Mesenchymal stem cell (in vitro differentiated cells and primary cell): ENCODE measurements at regions not wholly inside any gene's neighbourhood (a gene's known extent, or its start where the extent isn't known, plus 50 kb on each side); places are given as distances from the start of the nearest gene placed in this dataset.

Experiments used
- DNase-seq: peaks from one replicate; pipeline ENCODE4 v3.0.0-alpha.2; 2013
- H2AFZ ChIP-seq: one replicate; pipeline ENCODE4 v1.6.1; 2013; ENCODE audit warnings: low read depth, mild to moderate bottlenecking, control low read depth, inconsistent platforms, low read length, moderate library complexity
- H2AK5ac ChIP-seq: 2 replicates; pipeline ENCODE4 v1.6.1; 2013; ENCODE audit warnings: low read length, moderate library complexity, mild to moderate bottlenecking, inconsistent platforms; ENCODE audit not compliant: severe bottlenecking
- H2BK120ac ChIP-seq: one replicate; pipeline ENCODE4 v1.6.1; 2013; ENCODE audit warnings: low read depth, mild to moderate bottlenecking, inconsistent platforms, low read length, moderate library complexity
- H2BK12ac ChIP-seq, 2 experiments: one replicate each; pipeline ENCODE4 v1.6.1; 2013; ENCODE audit warnings: inconsistent platforms in 2 of 2, low read length in 2 of 2, mild to moderate bottlenecking in 2 of 2, moderate library complexity in 2 of 2, control low read depth in 1 of 2
- H2BK15ac ChIP-seq: one replicate; pipeline ENCODE4 v1.6.1; 2013; ENCODE audit warnings: mild to moderate bottlenecking, low read depth, inconsistent platforms; ENCODE audit not compliant: poor library complexity, severe bottlenecking
- H2BK5ac ChIP-seq: 2 replicates; pipeline ENCODE4 v1.6.1; 2013; ENCODE audit warnings: low read depth, mild to moderate bottlenecking, low read length, control low read depth, inconsistent platforms; ENCODE audit not compliant: poor library complexity, severe bottlenecking
- H3K14ac ChIP-seq, 2 experiments: one replicate each; pipeline ENCODE4 v1.6.1; 2013; ENCODE audit warnings: inconsistent platforms in 2 of 2, low read length in 2 of 2, control low read depth in 1 of 2, mild to moderate bottlenecking in 1 of 2, moderate library complexity in 1 of 2
- H3K18ac ChIP-seq, 2 experiments: one replicate each; pipeline ENCODE4 v1.6.1; 2013; ENCODE audit warnings: inconsistent platforms in 2 of 2, low read length in 2 of 2, control low read depth in 1 of 2, low read depth in 1 of 2, mild to moderate bottlenecking in 1 of 2
- H3K23ac ChIP-seq, 2 experiments: one replicate each; pipeline ENCODE4 v1.6.1; 2013; ENCODE audit warnings: inconsistent platforms in 2 of 2, low read length in 2 of 2, mild to moderate bottlenecking in 2 of 2, moderate library complexity in 2 of 2, control low read depth in 1 of 2
- H3K27ac ChIP-seq: 2 replicates; pipeline ENCODE4 v1.5.1; 2013; ENCODE audit warnings: mild to moderate bottlenecking, moderate library complexity, low read length, control low read depth, inconsistent platforms; ENCODE audit not compliant: poor library complexity, severe bottlenecking
- H3K27me3 ChIP-seq, 2 experiments: 2 replicates each; pipeline versions ENCODE4 v1.6.1 to v1.7.0; 2013; ENCODE audit warnings: low read length in 2 of 2, mild to moderate bottlenecking in 2 of 2, moderate library complexity in 2 of 2, control low read depth in 1 of 2, inconsistent platforms in 1 of 2; ENCODE audit not compliant: control insufficient read depth in 1 of 2, insufficient read depth in 1 of 2
- H3K36me3 ChIP-seq, 2 experiments: 2 replicates each; pipeline versions ENCODE4 v1.6.1 to v1.7.0; 2013; ENCODE audit warnings: low read length in 2 of 2, control low read depth in 1 of 2, inconsistent platforms in 1 of 2, low read depth in 1 of 2, mild to moderate bottlenecking in 1 of 2; ENCODE audit not compliant: insufficient read depth in 2 of 2, control insufficient read depth in 1 of 2
- H3K4ac ChIP-seq, 2 experiments: one replicate each; pipeline ENCODE4 v1.6.1; 2013; ENCODE audit warnings: inconsistent platforms in 2 of 2, low read length in 2 of 2, mild to moderate bottlenecking in 2 of 2, moderate library complexity in 2 of 2, control low read depth in 1 of 2, low read depth in 1 of 2
- H3K4me1 ChIP-seq: 2 replicates; pipeline ENCODE4 v1.6.1; 2013; ENCODE audit warnings: low read depth, low read length, control low read depth; ENCODE audit not compliant: control insufficient read depth, insufficient read depth
- H3K4me2 ChIP-seq: 2 replicates; pipeline ENCODE4 v1.6.1; 2013; ENCODE audit warnings: low read length, mild to moderate bottlenecking, inconsistent platforms; ENCODE audit not compliant: poor library complexity, severe bottlenecking
- H3K4me3 ChIP-seq, 2 experiments: 2 replicates each; pipeline versions ENCODE4 v1.5.1 to v1.7.0; 2013; ENCODE audit warnings: low read length in 2 of 2, mild to moderate bottlenecking in 2 of 2, control low read depth in 1 of 2, low read depth in 1 of 2; ENCODE audit not compliant: insufficient read depth in 1 of 2
- H3K79me1 ChIP-seq: replicated peaks from 2 replicates; pipeline ENCODE4 v1.6.1; 2013; ENCODE audit warnings: mild to moderate bottlenecking, control low read depth, low read length, inconsistent platforms; ENCODE audit not compliant: poor library complexity, severe bottlenecking
- H3K9ac ChIP-seq: 2 replicates; pipeline ENCODE4 v1.7.0; 2013; ENCODE audit warnings: mild to moderate bottlenecking, low read length, moderate library complexity
- H3K9me3 ChIP-seq: 2 replicates; pipeline ENCODE4 v1.7.0; 2013; ENCODE audit warnings: mild to moderate bottlenecking, low read length; ENCODE audit not compliant: control insufficient read depth
- H4K8ac ChIP-seq: one replicate; pipeline ENCODE4 v1.6.1; 2013; ENCODE audit warnings: inconsistent platforms, mild to moderate bottlenecking, low read length, moderate library complexity
- H4K91ac ChIP-seq: one replicate; pipeline ENCODE4 v1.6.1; 2013; ENCODE audit warnings: mild to moderate bottlenecking, low read length, inconsistent platforms
- WGBS: methylation state at CpG from one replicate; pipeline ENCODE4 v1.1.7; 2013; ENCODE audit warnings: mixed read lengths; 5-methylcytosine and 5-hydroxymethylcytosine counted together

DNA sequence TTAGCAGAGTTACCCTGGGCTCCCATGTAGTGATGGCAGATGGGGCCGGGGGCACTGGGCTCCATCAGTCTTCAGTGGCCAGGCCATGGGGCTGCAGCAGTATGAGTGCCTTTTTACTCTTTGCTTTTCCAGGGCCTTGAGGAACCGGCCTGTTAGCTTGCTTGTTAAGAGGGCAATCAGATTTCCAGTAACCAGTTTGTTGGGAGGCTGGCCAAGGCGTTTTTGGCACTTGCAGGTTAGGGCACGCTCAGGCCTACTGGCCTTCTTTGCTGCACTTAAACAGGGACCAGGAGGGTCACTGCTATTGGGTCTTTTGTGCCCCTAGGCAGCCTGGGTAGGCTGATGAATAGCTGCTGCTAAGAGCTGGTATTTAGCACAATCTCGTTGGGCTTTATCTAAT, 415.4 kb upstream of the USP9Y start:
- Histone ChIP-seq H3K27ac (no peak overlapping the region), H2AFZ (no peak overlapping the region), H3K79me1 (no peaks in the 10 kb centered on the region), H3K4me1 (no peaks in the 10 kb centered on the region), H3K27me3 (no peaks in the 10 kb centered on the region), H2BK15ac (no peak overlapping the region), H2AK5ac (no peak overlapping the region), H2BK120ac (no peak overlapping the region), H4K91ac (no peak overlapping the region), H3K18ac (no peak overlapping the region), H3K4ac (no peak overlapping the region), H3K9me3 (no peaks in the 10 kb centered on the region), H3K4me2 (no peak overlapping the region), H2BK12ac (no peak overlapping the region), H3K14ac (no peak overlapping the region), H3K36me3 (no peaks in the 10 kb centered on the region), H3K23ac (no peak overlapping the region), H2BK5ac (no peak overlapping the region), H4K8ac (no peak overlapping the region), H3K9ac (no peak overlapping the region), H3K4me3 (no peak overlapping the region)
- 50% methylated on average over 5 of the region's 5 CpGs for WGBS
- DNase-seq = no peak

DNA sequence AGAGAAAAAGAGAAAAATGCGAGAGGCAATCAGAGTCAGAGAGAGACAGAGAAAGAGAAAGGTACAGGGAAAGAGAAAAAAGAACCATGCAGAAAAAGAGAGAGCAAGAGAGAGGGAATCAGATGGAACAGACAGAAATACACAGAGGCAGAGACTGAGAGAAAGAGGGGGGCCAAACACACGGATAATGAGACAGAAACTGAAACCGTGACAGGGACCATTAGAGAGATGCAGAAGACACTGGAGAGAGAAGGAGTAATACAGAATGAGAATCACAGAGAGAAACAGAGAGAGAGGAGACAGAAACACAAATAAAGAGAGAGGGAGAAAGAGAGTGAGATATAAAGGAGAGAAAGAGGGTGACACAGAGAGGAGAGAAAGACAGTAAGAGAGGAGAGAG, 412.1 kb upstream of the USP9Y start:
- no peak overlapping the region for H3K18ac ChIP-seq

DNA sequence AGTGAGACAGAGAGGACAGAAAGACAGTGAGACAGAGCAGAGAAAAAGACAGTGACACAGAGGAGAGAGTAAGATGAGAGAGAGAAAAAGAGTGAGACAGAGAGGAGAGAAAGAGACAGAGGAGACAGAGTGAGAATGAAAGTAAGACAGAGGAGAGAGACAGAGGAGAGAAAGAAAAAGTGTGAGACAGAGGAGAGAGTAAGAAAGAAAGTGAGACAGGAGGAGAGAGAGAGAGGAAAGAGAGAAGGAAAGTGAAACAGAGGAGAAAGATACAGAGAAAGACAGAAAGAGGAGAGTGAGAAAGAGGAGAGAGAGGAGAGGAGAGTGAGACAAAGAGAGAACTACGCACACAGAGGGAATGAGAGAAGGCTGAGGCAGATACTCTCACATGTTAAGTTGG, 411.6 kb upstream of the USP9Y start:
- Histone ChIP-seq H2AFZ (no peak overlapping the region), H4K8ac (no peak overlapping the region), H3K4ac (no peak overlapping the region), H3K14ac (no peak overlapping the region), H2AK5ac (no peak overlapping the region), H4K91ac (no peak overlapping the region), H3K4me2 (no peak overlapping the region), H3K79me1 (no peaks in the 10 kb centered on the region), H3K9ac (no peak overlapping the region), H3K36me3 (no peaks in the 10 kb centered on the region), H2BK15ac (no peak overlapping the region), H3K4me3 (no peak overlapping the region), H3K18ac (no peak overlapping the region), H3K4me1 (no peaks in the 10 kb centered on the region), H3K27ac (no peak overlapping the region), H3K9me3 (no peaks in the 10 kb centered on the region), H3K23ac (no peak overlapping the region), H3K27me3 (no peaks in the 10 kb centered on the region), H2BK12ac (no peak overlapping the region), H2BK5ac (no peak overlapping the region), H2BK120ac (no peak overlapping the region)
- 67% methylated on average over 1 of the region's 1 CpG for WGBS
- DNase-seq = no peak

More for the DNA sequence above, 412.1 kb upstream of the USP9Y start:
- no peak overlapping the region for H2BK12ac ChIP-seq
- H2BK15ac ChIP-seq = no peak overlapping the region
- no peak overlapping the region for H3K4me2 ChIP-seq
- no peak overlapping the region for H4K91ac ChIP-seq
- H3K9me3 ChIP-seq = no peaks in the 10 kb centered on the region
- H3K36me3 ChIP-seq = no peaks in the 10 kb centered on the region
- no peak overlapping the region for H3K27ac ChIP-seq
- no peak overlapping the region for H3K14ac ChIP-seq
- H3K27me3 ChIP-seq = no peaks in the 10 kb centered on the region
- no peak for DNase-seq
- no peak overlapping the region for H3K9ac ChIP-seq
- H3K4me3 ChIP-seq = no peak overlapping the region
- WGBS = 25% methylated on average over 3 of the region's 3 CpGs
- no peak overlapping the region for H3K4ac ChIP-seq
- H4K8ac ChIP-seq = no peak overlapping the region
- H3K23ac ChIP-seq = no peak overlapping the region
- H2AFZ ChIP-seq = no peak overlapping the region
- H2BK120ac ChIP-seq = no peak overlapping the region
- H2BK5ac ChIP-seq = no peak overlapping the region
- H2AK5ac ChIP-seq = no peak overlapping the region
- no peaks in the 10 kb centered on the region for H3K4me1 ChIP-seq
- H3K79me1 ChIP-seq = no peaks in the 10 kb centered on the region

DNA sequence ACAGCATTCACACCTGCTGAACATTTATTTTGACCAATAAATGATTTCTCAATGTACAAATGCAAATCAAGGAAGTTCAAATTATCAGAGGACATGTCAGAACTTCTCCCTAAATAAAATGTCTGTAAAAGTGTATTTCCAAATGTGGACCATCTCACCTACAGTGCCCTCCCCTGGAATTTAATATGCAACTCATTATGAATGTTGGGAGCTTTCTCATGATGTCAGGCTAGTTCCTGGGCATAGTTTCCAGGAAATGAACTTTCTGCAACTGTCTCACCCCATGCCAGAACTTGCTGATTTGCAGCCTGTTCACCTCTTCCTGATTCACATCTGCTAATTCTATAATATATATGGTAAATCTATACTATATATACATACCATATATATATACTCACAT, 408.5 kb upstream of the USP9Y start:
- no peak overlapping the region for H2BK12ac ChIP-seq
- no peak overlapping the region for H2AK5ac ChIP-seq
- H4K8ac ChIP-seq = no peak overlapping the region
- no peak overlapping the region for H2BK5ac ChIP-seq
- H3K9me3 ChIP-seq = no peaks in the 10 kb centered on the region
- H2AFZ ChIP-seq = no peak overlapping the region
- no peak overlapping the region for H4K91ac ChIP-seq
- no peak overlapping the region for H3K4me3 ChIP-seq
- no peaks in the 10 kb centered on the region for H3K79me1 ChIP-seq
- no peak overlapping the region for H2BK120ac ChIP-seq
- H3K27ac ChIP-seq = no peak overlapping the region
- no peak overlapping the region for H2BK15ac ChIP-seq
- H3K23ac ChIP-seq = no peak overlapping the region
- no peaks in the 10 kb centered on the region for H3K27me3 ChIP-seq
- no peak overlapping the region for H3K18ac ChIP-seq
- H3K4me1 ChIP-seq = no peaks in the 10 kb centered on the region
- no peaks in the 10 kb centered on the region for H3K36me3 ChIP-seq
- no peak overlapping the region for H3K14ac ChIP-seq
- H3K4me2 ChIP-seq = no peak overlapping the region
- no peak overlapping the region for H3K4ac ChIP-seq
- DNase-seq = no peak
- no peak overlapping the region for H3K9ac ChIP-seq
